SJCRH30 (cell line): ENCODE measurements at regions not wholly inside any gene's neighbourhood (a gene's known extent, or its start where the extent isn't known, plus 50 kb on each side); places are given as distances from the start of the nearest gene placed in this dataset.
"Not testable (repeated sequence)": the region's sequence is repeated elsewhere in the genome, so short reads cannot be mapped to it uniquely, and the experiment has no call there.

Experiments
- DNase-seq, 2 experiments: peaks; one replicate each; pipeline ENCODE4 v3.0.0-alpha.2; 2015 to 2020
- H3K27ac ChIP-seq: fragments of 250-450 bp; sonication (Bioruptor Pico); 2 replicates; pipeline ENCODE4 v1.5.1; 2020; ENCODE audit warnings: mild to moderate bottlenecking, moderate library complexity
- H3K27me3 ChIP-seq: fragments of 250-450 bp; sonication (Bioruptor Pico); 2 replicates; pipeline ENCODE4 v1.5.1; 2020; ENCODE audit warnings: mild to moderate bottlenecking, moderate library complexity
- H3K36me3 ChIP-seq: fragments of 250-450 bp; sonication (Bioruptor Pico); 2 replicates; pipeline ENCODE4 v1.5.1; 2020; ENCODE audit warnings: mild to moderate bottlenecking, moderate library complexity
- H3K4me1 ChIP-seq: fragments of 250-450 bp; sonication (Bioruptor Pico); 2 replicates; pipeline ENCODE4 v1.5.1; 2020; ENCODE audit warnings: mild to moderate bottlenecking, moderate library complexity
- H3K4me3 ChIP-seq: fragments of 250-450 bp; sonication (Bioruptor Pico); 2 replicates; pipeline ENCODE4 v1.5.1; 2020; ENCODE audit warnings: mild to moderate bottlenecking, moderate library complexity
- H3K9me3 ChIP-seq: fragments of 250-450 bp; sonication (Bioruptor Pico); replicated peaks from 2 replicates; pipeline ENCODE4 v1.5.1; 2020; ENCODE audit warnings: mild to moderate bottlenecking, moderate library complexity

GRCh38 chr7:51369228-51369627, 52.6 kb upstream of the COBL start:
- H3K27me3 ChIP-seq, DNase-seq, H3K27ac ChIP-seq, H3K36me3 ChIP-seq, H3K4me1 ChIP-seq, H3K9me3 ChIP-seq, H3K4me3 ChIP-seq: not testable (repeated sequence)

- Histone ChIP-seq H3K4me1 (no peaks in the 10 kb centered on the region), H3K9me3 (no peaks in the 10 kb centered on the region), H3K36me3 (no peaks in the 10 kb centered on the region), H3K27ac (no peak overlapping the region), H3K27me3 (no peaks in the 10 kb centered on the region), H3K4me3 (no peak overlapping the region)
- DNase-seq, result no peak
Measured at GRCh38 chr7:51368334-51368733, 51.7 kb upstream of the COBL start.

DNA sequence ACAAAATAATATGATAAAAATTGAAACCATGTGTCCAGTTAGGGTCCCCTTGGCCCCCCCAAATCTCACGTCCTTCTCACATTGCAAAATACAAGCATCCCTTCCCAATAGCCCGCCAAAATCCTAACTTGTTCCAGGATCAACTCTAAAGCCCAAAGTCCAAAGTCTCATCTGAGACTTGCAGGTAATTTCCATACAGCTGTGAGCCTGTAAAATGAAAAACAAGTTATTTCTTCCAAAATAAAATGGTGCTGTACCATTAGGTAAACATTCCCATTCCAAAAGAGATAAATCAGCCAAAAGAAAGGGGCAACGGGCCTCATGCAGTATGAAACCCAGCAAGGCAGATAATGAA, 51.0 kb upstream of the COBL start:
- H3K27me3 ChIP-seq, result no peaks in the 10 kb centered on the region
- no peak overlapping the region for H3K27ac ChIP-seq
- no peak overlapping the region for H3K4me3 ChIP-seq
- H3K36me3 ChIP-seq, result no peaks in the 10 kb centered on the region
- DNase-seq, result no peak
- H3K9me3 ChIP-seq, result no peaks in the 10 kb centered on the region
- no peaks in the 10 kb centered on the region for H3K4me1 ChIP-seq

GRCh38 chr7:51366930-51367613, 50.5 kb upstream of the COBL start:
- peak; percentile 25 to 63 for DNase-seq

More at GRCh38 chr7:51366930-51367613, 50.5 kb upstream of the COBL start:
- no peaks in the 10 kb centered on the region for H3K4me1 ChIP-seq
- H3K36me3 ChIP-seq, result no peaks in the 10 kb centered on the region
- H3K9me3 ChIP-seq, result no peaks in the 10 kb centered on the region
- no peak overlapping the region for H3K27ac ChIP-seq
- H3K4me3 ChIP-seq, result no peak overlapping the region
- no peaks in the 10 kb centered on the region for H3K27me3 ChIP-seq
